ENCODE measurements at regions not wholly inside any gene's neighbourhood (a gene's known extent, or its start where the extent isn't known, plus 50 kb on each side); places are given as distances from the start of the nearest gene placed in this dataset.

DNA sequence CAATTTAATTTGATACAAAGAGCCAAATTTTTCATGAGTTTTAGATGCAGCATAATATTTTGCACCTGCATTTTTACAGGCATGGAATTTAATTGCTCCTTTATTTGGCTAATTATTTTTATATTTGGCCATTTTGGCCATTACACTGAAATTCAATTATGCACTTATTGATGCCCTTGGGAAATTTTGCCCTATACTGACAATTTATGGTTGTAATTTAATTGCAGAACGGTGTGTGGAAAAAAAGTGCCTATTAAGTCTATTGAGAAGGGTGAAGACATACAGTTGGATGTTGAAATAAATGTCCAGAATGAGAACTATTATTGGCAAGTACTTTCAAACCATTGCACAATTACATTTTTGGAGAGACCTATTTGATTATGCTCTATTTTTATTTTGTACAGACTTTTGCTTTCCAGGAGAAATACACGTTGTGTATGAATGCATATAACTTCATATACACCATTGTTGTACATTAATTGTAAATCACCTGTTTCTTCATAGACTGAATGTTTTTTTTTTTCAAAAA lies 1319.3 kb upstream of the CDH2 start:
- no peak overlapping the region for H3K27ac Mint-ChIP-seq
- H3K4me2 ChIP-seq (ENCODE audit: insufficient read depth, insufficient read length, low read length), result no peak overlapping the region
- H4K91ac ChIP-seq (ENCODE audit: insufficient read length, low read depth, low read length), result no peak overlapping the region
- no peak overlapping the region for H3K14ac ChIP-seq (ENCODE audit: insufficient read depth, low read length)
- no peak overlapping the region for H2AFZ ChIP-seq (ENCODE audit: low read length)
- TF ChIP-seq, protein P1, sequence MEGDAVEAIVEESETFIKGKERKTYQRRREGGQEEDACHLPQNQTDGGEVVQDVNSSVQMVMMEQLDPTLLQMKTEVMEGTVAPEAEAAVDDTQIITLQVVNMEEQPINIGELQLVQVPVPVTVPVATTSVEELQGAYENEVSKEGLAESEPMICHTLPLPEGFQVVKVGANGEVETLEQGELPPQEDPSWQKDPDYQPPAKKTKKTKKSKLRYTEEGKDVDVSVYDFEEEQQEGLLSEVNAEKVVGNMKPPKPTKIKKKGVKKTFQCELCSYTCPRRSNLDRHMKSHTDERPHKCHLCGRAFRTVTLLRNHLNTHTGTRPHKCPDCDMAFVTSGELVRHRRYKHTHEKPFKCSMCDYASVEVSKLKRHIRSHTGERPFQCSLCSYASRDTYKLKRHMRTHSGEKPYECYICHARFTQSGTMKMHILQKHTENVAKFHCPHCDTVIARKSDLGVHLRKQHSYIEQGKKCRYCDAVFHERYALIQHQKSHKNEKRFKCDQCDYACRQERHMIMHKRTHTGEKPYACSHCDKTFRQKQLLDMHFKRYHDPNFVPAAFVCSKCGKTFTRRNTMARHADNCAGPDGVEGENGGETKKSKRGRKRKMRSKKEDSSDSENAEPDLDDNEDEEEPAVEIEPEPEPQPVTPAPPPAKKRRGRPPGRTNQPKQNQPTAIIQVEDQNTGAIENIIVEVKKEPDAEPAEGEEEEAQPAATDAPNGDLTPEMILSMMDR (conservative IDR thresholded peaks at IDR 0.05), result no peak
- H3K79me1 ChIP-seq (ENCODE audit: insufficient read depth, low read depth, low read length, poor library complexity, severe bottlenecking), result no peaks in the 10 kb centered on the region
- no peak overlapping the region for H3T11ph ChIP-seq (ENCODE audit: low read length)
- no CpG with 5 or more reads among the region's 2 CpGs for WGBS (ENCODE audit: extremely low coverage, insufficient read length, low lambda C conversion rate)
- H3K79me2 ChIP-seq (ENCODE audit: insufficient read depth, low read length), result no peaks in the 10 kb centered on the region
- no peaks in the 10 kb centered on the region for H3K4me1 ChIP-seq (ENCODE audit: insufficient read depth, low read length)
- H3K23ac ChIP-seq (ENCODE audit: insufficient read length, low read depth, low read length), result no peak overlapping the region
- H3K18ac ChIP-seq (ENCODE audit: insufficient read length, low read depth, low read length), result no peak overlapping the region
- H3K23me2 ChIP-seq (ENCODE audit: insufficient read length, low read depth, low read length, poor library complexity, severe bottlenecking), result no peaks in the 10 kb centered on the region
- peaks cover 2 to 6% of the 10 kb centered on the region in 2 experiments; a peak in 1 of 5 replicates for H3K9me3 Mint-ChIP-seq
- H3K9ac ChIP-seq (ENCODE audit: extremely low read depth, insufficient read length, low read length), result no peak overlapping the region
- no peak overlapping the region for H3K4ac ChIP-seq (ENCODE audit: low read depth, low read length)
- no peaks in the 10 kb centered on the region for H4K20me1 ChIP-seq (ENCODE audit: control insufficient read depth, insufficient read depth, insufficient read length)
- H3K4me1 Mint-ChIP-seq, result 0 out of 4 replicates have a peak, but pooled peaks cover 0 to 2% of the 10 kb centered on the region in 2 experiments
- no peaks in the 10 kb centered on the region for H3K27me3 ChIP-seq (ENCODE audit: insufficient read depth, low read length)
- no peak overlapping the region for H3K27ac ChIP-seq (ENCODE audit: insufficient read length, low read depth, low read length)
- H4K8ac ChIP-seq (replicated peaks; ENCODE audit: insufficient read length, low read depth, low read length), result no peak overlapping the region
- no peaks in the 10 kb centered on the region for H3K27me3 Mint-ChIP-seq (ENCODE audit: low read depth)
- no peak overlapping the region for H2BK15ac ChIP-seq (ENCODE audit: low read depth, low read length)
- H2BK20ac ChIP-seq (ENCODE audit: low read depth, low read length, poor library complexity, severe bottlenecking), result no peak overlapping the region
- no peak overlapping the region for H2BK12ac ChIP-seq (ENCODE audit: insufficient read length, low read depth, low read length)
- H3K36me3 Mint-ChIP-seq (ENCODE audit: insufficient read depth in 1 of 3, low read depth in 3 of 3), result no peaks in the 10 kb centered on the region; a peak in 2 of 7 replicates
- no peak overlapping the region for H2BK120ac ChIP-seq (ENCODE audit: low read depth, low read length, poor library complexity, severe bottlenecking)
- no peak overlapping the region for H3K4me3 Mint-ChIP-seq
- H4K5ac ChIP-seq (ENCODE audit: insufficient read length, low read depth, low read length), result no peak overlapping the region
- no peaks in the 10 kb centered on the region for H3K9me3 ChIP-seq (ENCODE audit: control insufficient read depth, low read depth, low read length)
- no peak overlapping the region for H2BK5ac ChIP-seq (ENCODE audit: insufficient read length, low read length)
- H3K56ac ChIP-seq (ENCODE audit: insufficient read length, low read depth, low read length), result no peak overlapping the region
- DNase-seq, result no peak
- H2AK5ac ChIP-seq (ENCODE audit: insufficient read length, low read length), result no peak overlapping the region
